H1 (cell line): ENCODE measurements at regions not wholly inside any gene's neighbourhood (a gene's known extent, or its start where the extent isn't known, plus 50 kb on each side); places are given as distances from the start of the nearest gene placed in this dataset.

Experiments used
- CTCF ChIA-PET: fragments of 300-600 bp; sonication (Branson Sonifier 250); formaldehyde crosslinking; loops from one replicate; lab custom pipeline; 2021; ENCODE audit not compliant: partially characterized antibody; lab: Charles Lee
- POLR2A ChIA-PET: fragments of 300-600 bp; sonication (Branson Sonifier 250); formaldehyde crosslinking; loops from one replicate; lab custom pipeline; 2021; ENCODE audit warnings: inconsistent platforms; ENCODE audit not compliant: partially characterized antibody; lab: Charles Lee
- DNase-seq, 2 experiments: peaks; one replicate each; pipeline versions ENCODE4 v3.0.0 to v3.0.0-alpha.2; 2010 to 2022; ENCODE audit warnings: low spot score in 2 of 2, low read depth in 1 of 2, mixed read lengths in 1 of 2
- FAIRE-seq: peaks from 2 replicates; lab custom pipeline; 2011; peaks lifted over from hg19 to GRCh38; lab: Jason Lieb, UNC
- H2AFZ ChIP-seq: 2 replicates; pipeline ENCODE4 v1.8.1; 2012; ENCODE audit warnings: low read length, inconsistent platforms
- H2AK5ac ChIP-seq: 2 replicates; pipeline ENCODE4 v1.6.1; 2013; ENCODE audit warnings: low read depth, low read length
- H2BK120ac ChIP-seq: replicated peaks from 2 replicates; pipeline ENCODE3; 2013; ENCODE audit warnings: low read depth, low read length, inconsistent platforms
- H2BK12ac ChIP-seq: 2 replicates; pipeline ENCODE4 v1.6.1; 2013; ENCODE audit warnings: low read depth, low read length
- H2BK15ac ChIP-seq: 2 replicates; pipeline ENCODE4 v1.6.1; 2013; ENCODE audit warnings: low read length
- H2BK20ac ChIP-seq: 2 replicates; pipeline ENCODE4 v1.6.1; 2013; ENCODE audit warnings: low read length
- H2BK5ac ChIP-seq: 2 replicates; pipeline ENCODE4 v1.6.1; 2013; ENCODE audit warnings: low read depth, low read length
- H3K14ac ChIP-seq: 2 replicates; pipeline ENCODE4 v1.6.1; 2013; ENCODE audit warnings: inconsistent platforms; ENCODE audit not compliant: insufficient read length
- H3K18ac ChIP-seq: 2 replicates; pipeline ENCODE4 v1.6.1; 2013; ENCODE audit warnings: low read length; ENCODE audit errors: extremely low read depth
- H3K23ac ChIP-seq: 2 replicates; pipeline ENCODE4 v1.6.1; 2013; ENCODE audit warnings: inconsistent platforms; ENCODE audit not compliant: insufficient read length
- H3K23me2 ChIP-seq: 2 replicates; pipeline ENCODE4 v1.6.1; 2013; ENCODE audit warnings: low read depth, low read length
- H3K27ac ChIP-seq: 2 replicates; pipeline ENCODE4 v1.6.1; 2011; ENCODE audit warnings: low read depth, low read length, inconsistent platforms
- H3K27me3 ChIP-seq, 4 experiments: replicated peaks in 1 of 4; 1 replicate in 1 of 4; 2 replicates in 3 of 4; pipeline versions ENCODE4 v1.6.1 to v1.8.1; 2011 to 2013; ENCODE audit warnings: low read length in 3 of 4, mild to moderate bottlenecking in 3 of 4, inconsistent platforms in 2 of 4, mixed read lengths in 2 of 4, moderate library complexity in 1 of 4; ENCODE audit not compliant: control insufficient read depth in 3 of 4, insufficient read depth in 3 of 4; ENCODE audit errors: extremely low read depth in 1 of 4
- H3K36me3 ChIP-seq, 4 experiments: 2 replicates each; pipeline versions ENCODE4 v1.6.1 to v1.8.1; 2011 to 2013; ENCODE audit warnings: mild to moderate bottlenecking in 4 of 4, low read length in 3 of 4, moderate library complexity in 2 of 4, control low read depth in 1 of 4, inconsistent platforms in 1 of 4; ENCODE audit not compliant: insufficient read depth in 4 of 4, control insufficient read depth in 2 of 4
- H3K4ac ChIP-seq: replicated peaks from 2 replicates; pipeline ENCODE3; 2013; ENCODE audit warnings: low read length, low read depth, mixed read lengths, inconsistent platforms; ENCODE audit not compliant: insufficient read length
- H3K4me1 ChIP-seq, 4 experiments: replicated peaks in 1 of 4; 1 replicate in 1 of 4; 2 replicates in 3 of 4; pipeline versions ENCODE4 v1.6.1 to v1.8.1; 2011 to 2013; ENCODE audit warnings: low read length in 3 of 4, inconsistent platforms in 2 of 4, mixed read lengths in 1 of 4; ENCODE audit not compliant: insufficient read depth in 4 of 4, control insufficient read depth in 3 of 4
- H3K4me2 ChIP-seq, 2 experiments: 2 replicates each; pipeline versions ENCODE4 v1.6.1 to v1.8.1; 2011 to 2013; ENCODE audit warnings: low read depth in 2 of 2, low read length in 2 of 2, control low read depth in 1 of 2, inconsistent platforms in 1 of 2, mild to moderate bottlenecking in 1 of 2; ENCODE audit not compliant: insufficient read depth in 1 of 2
- H3K4me3 ChIP-seq, 4 experiments: fragments of 200-600, 300-600 bp in 1 of 4; sonication (generic), shearing (Covaris generic), sonication (Bioruptor Twin) in 1 of 4; 2 replicates each; pipeline versions ENCODE4 v1.5.1 to v1.8.1; 2011 to 2016; ENCODE audit warnings: low read length in 4 of 4, low read depth in 3 of 4, control low read depth in 2 of 4, inconsistent platforms in 2 of 4, mild to moderate bottlenecking in 2 of 4, mixed read lengths in 1 of 4, moderate library complexity in 1 of 4; ENCODE audit not compliant: insufficient read depth in 2 of 4; ENCODE audit errors: extremely low read depth in 1 of 4
- H3K56ac ChIP-seq: replicated peaks from 2 replicates; pipeline ENCODE3; 2013; ENCODE audit warnings: low read depth, mild to moderate bottlenecking, mixed read lengths, low read length, inconsistent platforms; ENCODE audit not compliant: insufficient read length
- H3K79me1 ChIP-seq: 2 replicates; pipeline ENCODE4 v1.6.1; 2013; ENCODE audit warnings: low read depth, low read length, control low read depth
- H3K79me2 ChIP-seq, 2 experiments: 2 replicates each; pipeline versions ENCODE4 v1.6.1 to v1.8.1; 2012 to 2013; ENCODE audit warnings: low read length in 2 of 2, mild to moderate bottlenecking in 2 of 2, inconsistent platforms in 1 of 2; ENCODE audit not compliant: insufficient read depth in 2 of 2, control insufficient read depth in 1 of 2
- H3K9ac ChIP-seq, 4 experiments: replicated peaks in 1 of 4; 1 replicate in 1 of 4; 2 replicates in 3 of 4; pipeline versions ENCODE4 v1.6.1 to v1.8.1; 2011 to 2013; ENCODE audit warnings: low read depth in 3 of 4, low read length in 3 of 4, control low read depth in 2 of 4, mild to moderate bottlenecking in 2 of 4, moderate library complexity in 2 of 4, inconsistent platforms in 1 of 4; ENCODE audit errors: extremely low read depth in 1 of 4
- H3K9me3 ChIP-seq, 2 experiments: 2 replicates each; pipeline versions ENCODE4 v1.6.1 to v1.8.1; 2012 to 2013; ENCODE audit warnings: mild to moderate bottlenecking in 2 of 2, moderate library complexity in 2 of 2, control low read depth in 1 of 2, inconsistent platforms in 1 of 2, low read depth in 1 of 2, low read length in 1 of 2, mixed read lengths in 1 of 2; ENCODE audit not compliant: insufficient read depth in 2 of 2
- H4K20me1 ChIP-seq, 2 experiments: replicated peaks in 1 of 2; 2 replicates each; pipeline versions ENCODE3 to v1.8.1; 2011 to 2013; ENCODE audit warnings: inconsistent platforms in 2 of 2, low read length in 2 of 2, mild to moderate bottlenecking in 1 of 2; ENCODE audit not compliant: insufficient read depth in 2 of 2, control insufficient read depth in 1 of 2
- H4K5ac ChIP-seq: 2 replicates; pipeline ENCODE4 v1.6.1; 2013; ENCODE audit warnings: low read length, low read depth, mixed read lengths, inconsistent platforms; ENCODE audit not compliant: insufficient read length
- H4K8ac ChIP-seq: 2 replicates; pipeline ENCODE4 v1.8.0; 2013; ENCODE audit warnings: mild to moderate bottlenecking, moderate library complexity, low read length, inconsistent platforms; ENCODE audit not compliant: insufficient read depth; ENCODE audit errors: extremely low read depth
- H4K91ac ChIP-seq: replicated peaks from 2 replicates; pipeline ENCODE3; 2013; ENCODE audit warnings: low read length, mixed read lengths, inconsistent platforms; ENCODE audit not compliant: insufficient read length
- CTBP2 ChIP-seq: IDR thresholded peaks from 2 replicates; pipeline ENCODE4 v1.7.0; 2011; ENCODE audit warnings: borderline replicate concordance, mild to moderate bottlenecking, moderate library complexity, mixed read lengths, low read length; ENCODE audit not compliant: insufficient read depth, insufficient read length
- whole genome bisulfite sequencing, 2 experiments: shearing (Covaris generic) in 1 of 2; methylation state at CpG; one replicate each; pipeline versions ENCODE4 v1.1.6 to v1.1.7; 2013 to 2015; ENCODE audit warnings: low lambda C conversion rate in 2 of 2, mixed read lengths in 2 of 2, inconsistent platforms in 1 of 2, low coverage in 1 of 2, missing lambda C conversion rate in 1 of 2; ENCODE audit not compliant: insufficient replicate concordance in 2 of 2, insufficient coverage in 1 of 2, insufficient read length in 1 of 2; ENCODE audit errors: extremely low coverage in 1 of 2, missing lambda C conversion rate in 1 of 2; 5-methylcytosine and 5-hydroxymethylcytosine counted together

DNA sequence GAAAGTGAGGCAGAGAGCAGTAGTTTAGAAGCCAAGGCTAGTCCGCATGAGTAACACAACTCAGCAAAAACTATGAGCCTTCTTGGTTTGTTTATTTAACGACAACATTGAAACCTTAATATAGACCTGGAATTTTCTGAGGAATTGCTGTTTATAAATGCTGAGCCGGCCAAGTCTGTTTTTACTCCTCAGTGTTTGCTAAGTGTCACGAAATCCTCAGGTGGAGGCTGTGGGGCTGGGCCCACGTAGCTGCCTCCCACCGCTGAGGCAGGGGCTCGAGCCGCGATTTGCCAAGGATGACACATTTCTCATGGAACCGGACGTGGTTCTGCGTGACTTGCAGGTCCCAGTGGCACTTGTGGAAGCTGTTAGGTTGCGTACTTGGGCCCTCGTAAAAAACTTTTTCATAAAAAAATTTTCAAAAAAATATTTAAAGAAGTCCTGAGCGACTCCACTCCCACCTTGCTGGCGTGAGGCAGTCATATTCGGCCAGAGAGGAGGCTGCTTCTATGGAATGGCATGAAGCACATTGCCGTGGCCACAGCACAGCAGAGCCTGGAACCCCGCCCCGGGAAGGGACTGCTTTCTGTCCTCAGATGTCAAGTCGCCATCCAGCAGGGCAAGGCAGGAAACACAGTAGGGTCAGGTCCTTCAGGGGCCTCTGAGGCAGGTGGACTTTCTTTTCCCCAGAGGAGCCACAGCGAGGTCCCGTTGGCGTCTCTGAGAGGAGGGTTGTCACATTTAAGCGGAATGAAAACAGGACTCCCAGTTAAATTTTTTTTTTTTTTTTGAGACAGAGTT, 64.8 kb upstream of the PCSK6 start:
- Histone ChIP-seq H3K79me1 (no peaks in the 10 kb centered on the region), H3K4ac (no peak overlapping the region), H3K4me1 (peaks cover 0 to 2% (median 0%) of the 10 kb centered on the region in 4 experiments; a peak in 1 of 7 replicates), H4K20me1 (no peaks in the 10 kb centered on the region), H3K56ac (no peak overlapping the region), H2AFZ (no peak overlapping the region), H2AK5ac (no peak overlapping the region), H2BK15ac (no peak overlapping the region), H3K79me2 (no peaks in the 10 kb centered on the region), H3K14ac (no peak overlapping the region), H2BK120ac (no peak overlapping the region), H2BK12ac (no peak overlapping the region), H3K23ac (no peak overlapping the region), H4K5ac (no peak overlapping the region), H3K9ac (no peak overlapping the region), H3K27me3 (0 out of 7 replicates have a peak, but pooled peaks cover 0 to 2% (median 0%) of the 10 kb centered on the region in 4 experiments), H4K8ac (no peak overlapping the region), H2BK5ac (no peak overlapping the region), H3K23me2 (no peaks in the 10 kb centered on the region), H3K4me2 (no peak overlapping the region), H3K36me3 (no peaks in the 10 kb centered on the region), H3K4me3 (no peak overlapping the region), H4K91ac (no peak overlapping the region), H2BK20ac (no peak overlapping the region), H3K9me3 (no peaks in the 10 kb centered on the region), H3K18ac (no peak overlapping the region), H3K27ac (no peak overlapping the region)
- FAIRE-seq (no peak), DNase-seq (no peak)
- CTCF ChIA-PET, result no interaction called here
- POLR2A ChIA-PET, result no interaction called here
- WGBS, 2 experiments, result 96% methylated on average over 24 of the region's 25 CpGs; no CpG with 5 or more reads in 1 of the 2 experiments
- no peak for TF ChIP-seq CTBP2
